ENCODE measurements at regions not wholly inside any gene's neighbourhood (a gene's known extent, or its start where the extent isn't known, plus 50 kb on each side); places are given as distances from the start of the nearest gene placed in this dataset.

DNA sequence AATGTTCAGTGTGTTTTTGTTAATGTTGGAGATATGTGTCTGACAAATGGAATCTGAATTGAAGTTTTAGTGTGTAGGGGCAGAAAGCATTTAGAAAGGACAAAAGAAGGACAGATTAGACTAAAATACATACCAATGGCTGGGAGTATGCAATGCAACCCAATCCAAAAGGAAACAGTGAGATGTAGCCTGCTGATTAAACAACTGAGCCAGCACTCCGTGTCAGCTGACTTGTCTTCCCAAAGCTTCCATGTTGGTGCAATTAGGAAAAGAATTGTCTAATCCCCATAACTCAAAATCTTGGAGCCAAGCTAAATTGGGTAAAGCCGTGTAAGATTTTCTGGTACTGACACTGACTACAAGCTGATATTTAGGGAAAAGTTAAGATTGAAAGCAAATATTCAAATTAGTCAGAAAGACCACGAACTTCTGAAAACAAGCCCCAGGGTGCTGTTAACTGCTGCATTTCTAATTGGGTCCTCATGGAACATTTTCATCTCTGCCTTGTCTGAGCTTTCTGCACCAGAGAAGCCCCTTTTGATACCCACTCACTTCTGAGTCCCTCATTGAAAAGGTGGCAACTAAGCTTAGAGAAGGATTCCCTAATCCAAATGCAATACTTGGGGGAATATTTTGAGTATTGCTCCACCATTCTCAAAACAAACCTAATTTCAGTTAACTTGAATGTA lies 109.1 kb downstream of the DAD1 start:
- TF ChIP-seq ZNF274 (IDR thresholded peaks at IDR 0.05; ENCODE audit: low read depth, low read length) (no peak), YY1 (IDR thresholded peaks at IDR 0.05; ENCODE audit: insufficient read depth, insufficient read length) (no peak)

Data from NT2/D1 (cell line).